ENCODE measurements at regions not wholly inside any gene's neighbourhood (a gene's known extent, or its start where the extent isn't known, plus 50 kb on each side); places are given as distances from the start of the nearest gene placed in this dataset.

- Histone ChIP-seq H3K4me1 (ENCODE audit: control insufficient read depth, insufficient read depth, low read length, unreplicated experiment) (no peaks in the 10 kb centered on the region), H3K79me2 (ENCODE audit: control insufficient read depth, insufficient read depth, low read length, unreplicated experiment) (no peaks in the 10 kb centered on the region), H3K4me3 (ENCODE audit: low read depth, low read length) (no peak overlapping the region), H2AFZ (ENCODE audit: low read length, unreplicated experiment) (no peak overlapping the region), H3K36me3 (ENCODE audit: insufficient read depth, low read length) (no peaks in the 10 kb centered on the region), H3K27me3 (ENCODE audit: insufficient read depth, low read length) (peaks cover 21% of the 10 kb centered on the region; the same call in 1 of the 2 replicates), H3K27ac (ENCODE audit: low read depth, low read length) (no peak overlapping the region)
Observed at GRCh38 chr20:40572251-40572650, 116.8 kb downstream of the MAFB start.

- no peak overlapping the region for H2AFZ ChIP-seq (ENCODE audit: low read length, unreplicated experiment)
- no peak overlapping the region for H3K4me3 ChIP-seq (ENCODE audit: low read depth, low read length)
- no peak overlapping the region for H3K27ac ChIP-seq (ENCODE audit: low read depth, low read length)
- H3K36me3 ChIP-seq (ENCODE audit: insufficient read depth, low read length), result no peaks in the 10 kb centered on the region
- no peaks in the 10 kb centered on the region for H3K4me1 ChIP-seq (ENCODE audit: control insufficient read depth, insufficient read depth, low read length, unreplicated experiment)
- H3K27me3 ChIP-seq (ENCODE audit: insufficient read depth, low read length), result peaks cover 18% of the 10 kb centered on the region; the same call in 1 of the 2 replicates
- no peaks in the 10 kb centered on the region for H3K79me2 ChIP-seq (ENCODE audit: control insufficient read depth, insufficient read depth, low read length, unreplicated experiment)
Observed at GRCh38 chr20:40571639-40572038, 117.4 kb downstream of the MAFB start.

- Histone ChIP-seq H3K27ac (ENCODE audit: low read depth, low read length) (no peak overlapping the region), H3K79me2 (ENCODE audit: control insufficient read depth, insufficient read depth, low read length, unreplicated experiment) (no peaks in the 10 kb centered on the region), H3K4me3 (ENCODE audit: low read depth, low read length) (no peak overlapping the region), H2AFZ (ENCODE audit: low read length, unreplicated experiment) (no peak overlapping the region), H3K4me1 (ENCODE audit: control insufficient read depth, insufficient read depth, low read length, unreplicated experiment) (peaks cover 24% of the 10 kb centered on the region), H3K36me3 (ENCODE audit: insufficient read depth, low read length) (no peaks in the 10 kb centered on the region), H3K27me3 (ENCODE audit: insufficient read depth, low read length) (0 out of 2 replicates have a peak, but pooled peaks cover 5% of the 10 kb centered on the region)
Observed at GRCh38 chr20:40568200-40568599, 120.8 kb downstream of the MAFB start.

- Histone ChIP-seq H3K4me1 (ENCODE audit: control insufficient read depth, insufficient read depth, low read length, unreplicated experiment) (peaks cover 40% of the 10 kb centered on the region), H3K4me3 (ENCODE audit: low read depth, low read length) (no peak overlapping the region), H3K27ac (ENCODE audit: low read depth, low read length) (no peak overlapping the region), H3K27me3 (ENCODE audit: insufficient read depth, low read length) (no peaks in the 10 kb centered on the region), H2AFZ (ENCODE audit: low read length, unreplicated experiment) (no peak overlapping the region), H3K36me3 (ENCODE audit: insufficient read depth, low read length) (no peaks in the 10 kb centered on the region), H3K79me2 (ENCODE audit: control insufficient read depth, insufficient read depth, low read length, unreplicated experiment) (no peaks in the 10 kb centered on the region)
Observed at GRCh38 chr20:40565682-40566040, 123.4 kb downstream of the MAFB start.

- H3K4me1 ChIP-seq (ENCODE audit: control insufficient read depth, insufficient read depth, low read length, unreplicated experiment), result peaks cover 40% of the 10 kb centered on the region
- no peak overlapping the region for H3K27ac ChIP-seq (ENCODE audit: low read depth, low read length)
- no peaks in the 10 kb centered on the region for H3K27me3 ChIP-seq (ENCODE audit: insufficient read depth, low read length)
- H3K79me2 ChIP-seq (ENCODE audit: control insufficient read depth, insufficient read depth, low read length, unreplicated experiment), result no peaks in the 10 kb centered on the region
- H2AFZ ChIP-seq (ENCODE audit: low read length, unreplicated experiment), result no peak overlapping the region
- H3K36me3 ChIP-seq (ENCODE audit: insufficient read depth, low read length), result no peaks in the 10 kb centered on the region
- no peak overlapping the region for H3K4me3 ChIP-seq (ENCODE audit: low read depth, low read length)
Observed at GRCh38 chr20:40565001-40565681, 123.9 kb downstream of the MAFB start.

GRCh38 chr20:40563296-40563950 lies 125.6 kb downstream of the MAFB start:
- Histone ChIP-seq H3K4me3 (ENCODE audit: low read depth, low read length) (no peak overlapping the region), H3K27ac (ENCODE audit: low read depth, low read length) (no peak overlapping the region), H3K27me3 (ENCODE audit: insufficient read depth, low read length) (no peaks in the 10 kb centered on the region), H3K4me1 (ENCODE audit: control insufficient read depth, insufficient read depth, low read length, unreplicated experiment) (peaks cover 40% of the 10 kb centered on the region), H3K79me2 (ENCODE audit: control insufficient read depth, insufficient read depth, low read length, unreplicated experiment) (no peaks in the 10 kb centered on the region), H2AFZ (ENCODE audit: low read length, unreplicated experiment) (no peak overlapping the region), H3K36me3 (ENCODE audit: insufficient read depth, low read length) (no peaks in the 10 kb centered on the region)

GRCh38 chr20:40562031-40562430 lies 127.0 kb downstream of the MAFB start:
- peaks cover 40% of the 10 kb centered on the region for H3K4me1 ChIP-seq (ENCODE audit: control insufficient read depth, insufficient read depth, low read length, unreplicated experiment)
- no peak overlapping the region for H3K27ac ChIP-seq (ENCODE audit: low read depth, low read length)
- no peak overlapping the region for H3K4me3 ChIP-seq (ENCODE audit: low read depth, low read length)
- no peak overlapping the region for H2AFZ ChIP-seq (ENCODE audit: low read length, unreplicated experiment)
- no peaks in the 10 kb centered on the region for H3K27me3 ChIP-seq (ENCODE audit: insufficient read depth, low read length)
- H3K36me3 ChIP-seq (ENCODE audit: insufficient read depth, low read length), result no peaks in the 10 kb centered on the region
- no peaks in the 10 kb centered on the region for H3K79me2 ChIP-seq (ENCODE audit: control insufficient read depth, insufficient read depth, low read length, unreplicated experiment)

GRCh38 chr20:40561187-40561586 lies 127.8 kb downstream of the MAFB start:
- H2AFZ ChIP-seq (ENCODE audit: low read length, unreplicated experiment), result no peak overlapping the region
- no peaks in the 10 kb centered on the region for H3K36me3 ChIP-seq (ENCODE audit: insufficient read depth, low read length)
- H3K4me1 ChIP-seq (ENCODE audit: control insufficient read depth, insufficient read depth, low read length, unreplicated experiment), result peaks cover 40% of the 10 kb centered on the region
- no peak overlapping the region for H3K4me3 ChIP-seq (ENCODE audit: low read depth, low read length)
- no peaks in the 10 kb centered on the region for H3K27me3 ChIP-seq (ENCODE audit: insufficient read depth, low read length)
- H3K27ac ChIP-seq (ENCODE audit: low read depth, low read length), result no peak overlapping the region
- no peaks in the 10 kb centered on the region for H3K79me2 ChIP-seq (ENCODE audit: control insufficient read depth, insufficient read depth, low read length, unreplicated experiment)

- no peak overlapping the region for H3K27ac ChIP-seq (ENCODE audit: low read depth, low read length)
- H3K4me3 ChIP-seq (ENCODE audit: low read depth, low read length), result no peak overlapping the region
- H2AFZ ChIP-seq (ENCODE audit: low read length, unreplicated experiment), result no peak overlapping the region
- H3K4me1 ChIP-seq (ENCODE audit: control insufficient read depth, insufficient read depth, low read length, unreplicated experiment), result peaks cover 16% of the 10 kb centered on the region
- no peaks in the 10 kb centered on the region for H3K79me2 ChIP-seq (ENCODE audit: control insufficient read depth, insufficient read depth, low read length, unreplicated experiment)
- no peaks in the 10 kb centered on the region for H3K27me3 ChIP-seq (ENCODE audit: insufficient read depth, low read length)
- no peaks in the 10 kb centered on the region for H3K36me3 ChIP-seq (ENCODE audit: insufficient read depth, low read length)
Observed at GRCh38 chr20:40558212-40558611, 130.8 kb downstream of the MAFB start.

GRCh38 chr20:40551125-40551530 lies 137.9 kb downstream of the MAFB start:
- no peak overlapping the region for H3K27ac ChIP-seq (ENCODE audit: low read depth, low read length)
- H3K4me1 ChIP-seq (ENCODE audit: control insufficient read depth, insufficient read depth, low read length, unreplicated experiment), result peaks cover 7% of the 10 kb centered on the region

GRCh38 chr20:40547483-40548091 lies 141.4 kb downstream of the MAFB start:
- H3K36me3 ChIP-seq (ENCODE audit: insufficient read depth, low read length), result no peaks in the 10 kb centered on the region
- H3K4me3 ChIP-seq (ENCODE audit: low read depth, low read length), result no peak overlapping the region
- H3K27me3 ChIP-seq (ENCODE audit: insufficient read depth, low read length), result peaks cover 11% of the 10 kb centered on the region; the same call in 1 of the 2 replicates
- H2AFZ ChIP-seq (ENCODE audit: low read length, unreplicated experiment), result no peak overlapping the region
- no peak overlapping the region for H3K27ac ChIP-seq (ENCODE audit: low read depth, low read length)
- no peaks in the 10 kb centered on the region for H3K79me2 ChIP-seq (ENCODE audit: control insufficient read depth, insufficient read depth, low read length, unreplicated experiment)
- H3K4me1 ChIP-seq (ENCODE audit: control insufficient read depth, insufficient read depth, low read length, unreplicated experiment), result peaks cover 7% of the 10 kb centered on the region

More at GRCh38 chr20:40551125-40551530, 137.9 kb downstream of the MAFB start:
- Histone ChIP-seq H3K27me3 (ENCODE audit: insufficient read depth, low read length) (0 out of 2 replicates have a peak, but pooled peaks cover 4% of the 10 kb centered on the region), H3K79me2 (ENCODE audit: control insufficient read depth, insufficient read depth, low read length, unreplicated experiment) (no peaks in the 10 kb centered on the region), H3K4me3 (ENCODE audit: low read depth, low read length) (no peak overlapping the region), H3K36me3 (ENCODE audit: insufficient read depth, low read length) (no peaks in the 10 kb centered on the region), H2AFZ (ENCODE audit: low read length, unreplicated experiment) (no peak overlapping the region)
